B cell (primary cell): ENCODE measurements at regions not wholly inside any gene's neighbourhood (a gene's known extent, or its start where the extent isn't known, plus 50 kb on each side); places are given as distances from the start of the nearest gene placed in this dataset.

Experiments used
- CTCF ChIP-seq: fragments of 200-600 bp; IDR thresholded peaks from one replicate; pipeline ENCODE4 v1.8.0; 2022; ENCODE audit warnings: antibody characterized with exemption, mild to moderate bottlenecking
- EZH2 ChIP-seq: IDR thresholded peaks from 2 replicates; pipeline ENCODE4 v1.6.1; 2012; ENCODE audit warnings: borderline replicate concordance, low read depth, mild to moderate bottlenecking, moderate library complexity, low read length; ENCODE audit not compliant: insufficient read depth, poor library complexity, severe bottlenecking

GRCh38 chr1:218201601-218202000, 83.5 kb upstream of the RRP15 start:
- TF ChIP-seq CTCF, result no peak
- TF ChIP-seq EZH2, result no peak
